OCI-LY1 (cell line): ENCODE measurements at regions not wholly inside any gene's neighbourhood (a gene's known extent, or its start where the extent isn't known, plus 50 kb on each side); places are given as distances from the start of the nearest gene placed in this dataset.

Source experiments
- H2AFZ ChIP-seq: fragments of 200-600 bp; sonication (generic), shearing (Covaris generic); 2 replicates; pipeline ENCODE4 v1.6.0; 2014; ENCODE audit warnings: antibody characterized with exemption, mild to moderate bottlenecking, low read length
- H3F3A ChIP-seq: fragments of 200-600 bp; sonication (generic), shearing (Covaris generic); 2 replicates; pipeline ENCODE4 v1.6.0; 2014; ENCODE audit warnings: mild to moderate bottlenecking, antibody characterized with exemption, low read length, moderate library complexity; ENCODE audit not compliant: insufficient read depth
- H3K27ac ChIP-seq: fragments of 200-600 bp; sonication (generic); 2 replicates; pipeline ENCODE4 v1.5.1; 2014; ENCODE audit warnings: low read length, mixed run types, mild to moderate bottlenecking, low read depth; ENCODE audit not compliant: poor library complexity, severe bottlenecking
- H3K27me3 ChIP-seq: fragments of 200-600 bp; sonication (generic); 2 replicates; pipeline ENCODE4 v1.6.0; 2014; ENCODE audit warnings: antibody characterized with exemption, mild to moderate bottlenecking, low read length, moderate library complexity; ENCODE audit not compliant: insufficient read depth
- H3K36me3 ChIP-seq: fragments of 200-600 bp; sonication (generic); 2 replicates; pipeline ENCODE4 v1.6.1; 2014; ENCODE audit warnings: mild to moderate bottlenecking, antibody characterized with exemption, low read length, moderate library complexity, mixed read lengths; ENCODE audit not compliant: insufficient read depth
- H3K4me1 ChIP-seq: fragments of 200-600 bp; sonication (generic); 2 replicates; pipeline ENCODE4 v1.5.1; 2014; ENCODE audit warnings: mild to moderate bottlenecking, low read length, moderate library complexity; ENCODE audit not compliant: insufficient read depth, severe bottlenecking
- H3K4me2 ChIP-seq: fragments of 200-600 bp; sonication (generic), shearing (Covaris generic); 2 replicates; pipeline ENCODE4 v1.6.1; 2014; ENCODE audit warnings: low read length
- H3K4me3 ChIP-seq: fragments of 200-600 bp; sonication (generic); 2 replicates; pipeline ENCODE4 v1.5.1; 2014; ENCODE audit warnings: low read length, low read depth, mild to moderate bottlenecking, mixed read lengths; ENCODE audit not compliant: poor library complexity, severe bottlenecking
- H3K79me2 ChIP-seq: fragments of 200-600 bp; shearing (Covaris generic); 2 replicates; pipeline ENCODE4 v1.6.1; 2016; ENCODE audit warnings: mixed run types, low read length, mixed read lengths; ENCODE audit not compliant: insufficient read depth
- H3K9ac ChIP-seq: fragments of 200-600 bp; sonication (generic), shearing (Covaris generic); 2 replicates; pipeline ENCODE4 v1.6.1; 2014; ENCODE audit warnings: mild to moderate bottlenecking, low read length, mixed read lengths
- H3K9me2 ChIP-seq: fragments of 200-600 bp; sonication (generic), shearing (Covaris generic); 2 replicates; pipeline ENCODE4 v1.6.1; 2014; ENCODE audit warnings: low read depth, mild to moderate bottlenecking, low read length, mixed read lengths
- H3K9me3 ChIP-seq: fragments of 200-600 bp; shearing (Covaris generic); 2 replicates; pipeline ENCODE4 v1.6.1; 2014; ENCODE audit warnings: low read length, mixed read lengths
- H4K20me1 ChIP-seq: fragments of 200-600 bp; sonication (generic), shearing (Covaris generic); 2 replicates; pipeline ENCODE4 v1.6.0; 2016; ENCODE audit warnings: mild to moderate bottlenecking, low read length; ENCODE audit not compliant: insufficient read depth
- CTCF ChIP-seq: fragments of 200-600 bp; sonication (generic), shearing (Covaris generic); IDR thresholded peaks from 2 replicates; pipeline ENCODE4 v1.5.1; 2017; ENCODE audit warnings: mild to moderate bottlenecking, antibody characterized with exemption, low read length, moderate library complexity, mixed read lengths
- EZH2 ChIP-seq: fragments of 200-600 bp; sonication (generic), shearing (Covaris generic); IDR thresholded peaks from 2 replicates; pipeline ENCODE4 v1.8.0; 2017; ENCODE audit warnings: borderline replicate concordance, mixed run types, mild to moderate bottlenecking, antibody characterized with exemption, low read length, moderate library complexity, mixed read lengths

GRCh38 chr6:9085709-9086070 lies 650.3 kb upstream of the SLC35B3 start:
- Histone ChIP-seq H3F3A (no peaks in the 10 kb centered on the region), H3K4me2 (no peak overlapping the region), H3K36me3 (no peaks in the 10 kb centered on the region), H3K9me3 (no peaks in the 10 kb centered on the region), H4K20me1 (no peaks in the 10 kb centered on the region), H3K27ac (no peak overlapping the region), H3K79me2 (no peaks in the 10 kb centered on the region), H3K9ac (no peak overlapping the region), H3K4me1 (no peaks in the 10 kb centered on the region), H3K9me2 (no peaks in the 10 kb centered on the region), H2AFZ (no peak overlapping the region), H3K27me3 (no peaks in the 10 kb centered on the region), H3K4me3 (no peak overlapping the region)
- no peak for TF ChIP-seq EZH2
- no peak for TF ChIP-seq CTCF

- H3K36me3 ChIP-seq = no peaks in the 10 kb centered on the region
- H3K27ac ChIP-seq = no peak overlapping the region
- no peaks in the 10 kb centered on the region for H3K4me1 ChIP-seq
- TF ChIP-seq CTCF (no peak), EZH2 (no peak)
- H3K9me2 ChIP-seq = no peaks in the 10 kb centered on the region
- H3K79me2 ChIP-seq = no peaks in the 10 kb centered on the region
- no peaks in the 10 kb centered on the region for H3F3A ChIP-seq
- no peaks in the 10 kb centered on the region for H4K20me1 ChIP-seq
- H3K27me3 ChIP-seq = no peaks in the 10 kb centered on the region
- H3K9ac ChIP-seq = no peak overlapping the region
- no peak overlapping the region for H3K4me3 ChIP-seq
- no peaks in the 10 kb centered on the region for H3K9me3 ChIP-seq
- no peak overlapping the region for H2AFZ ChIP-seq
- no peak overlapping the region for H3K4me2 ChIP-seq
Measured at GRCh38 chr6:9085054-9085708, 649.8 kb upstream of the SLC35B3 start.

GRCh38 chr6:9083108-9083507 lies 647.8 kb upstream of the SLC35B3 start:
- Histone ChIP-seq H3K27ac (no peak overlapping the region), H3K4me1 (no peaks in the 10 kb centered on the region), H3K79me2 (no peaks in the 10 kb centered on the region), H3K9me3 (no peaks in the 10 kb centered on the region), H3K9me2 (no peaks in the 10 kb centered on the region), H3K27me3 (no peaks in the 10 kb centered on the region), H3K4me2 (no peak overlapping the region), H3K9ac (no peak overlapping the region), H3F3A (no peaks in the 10 kb centered on the region), H3K4me3 (no peak overlapping the region), H3K36me3 (no peaks in the 10 kb centered on the region), H4K20me1 (no peaks in the 10 kb centered on the region), H2AFZ (no peak overlapping the region)
- TF ChIP-seq CTCF = no peak
- no peak for TF ChIP-seq EZH2
